Activated T-cell treated with anti-CD3 and anti-CD28 coated beads for 48 hours (primary cell): ENCODE measurements at regions not wholly inside any gene's neighbourhood (a gene's known extent, or its start where the extent isn't known, plus 50 kb on each side); places are given as distances from the start of the nearest gene placed in this dataset.
"Not testable (repeated sequence)": the region's sequence is repeated elsewhere in the genome, so short reads cannot be mapped to it uniquely, and the experiment has no call there.

Experiments used
- DNase-seq: peaks from one replicate; pipeline ENCODE4 v3.0.0-alpha.2; 2020; ENCODE audit warnings: low read depth

DNA sequence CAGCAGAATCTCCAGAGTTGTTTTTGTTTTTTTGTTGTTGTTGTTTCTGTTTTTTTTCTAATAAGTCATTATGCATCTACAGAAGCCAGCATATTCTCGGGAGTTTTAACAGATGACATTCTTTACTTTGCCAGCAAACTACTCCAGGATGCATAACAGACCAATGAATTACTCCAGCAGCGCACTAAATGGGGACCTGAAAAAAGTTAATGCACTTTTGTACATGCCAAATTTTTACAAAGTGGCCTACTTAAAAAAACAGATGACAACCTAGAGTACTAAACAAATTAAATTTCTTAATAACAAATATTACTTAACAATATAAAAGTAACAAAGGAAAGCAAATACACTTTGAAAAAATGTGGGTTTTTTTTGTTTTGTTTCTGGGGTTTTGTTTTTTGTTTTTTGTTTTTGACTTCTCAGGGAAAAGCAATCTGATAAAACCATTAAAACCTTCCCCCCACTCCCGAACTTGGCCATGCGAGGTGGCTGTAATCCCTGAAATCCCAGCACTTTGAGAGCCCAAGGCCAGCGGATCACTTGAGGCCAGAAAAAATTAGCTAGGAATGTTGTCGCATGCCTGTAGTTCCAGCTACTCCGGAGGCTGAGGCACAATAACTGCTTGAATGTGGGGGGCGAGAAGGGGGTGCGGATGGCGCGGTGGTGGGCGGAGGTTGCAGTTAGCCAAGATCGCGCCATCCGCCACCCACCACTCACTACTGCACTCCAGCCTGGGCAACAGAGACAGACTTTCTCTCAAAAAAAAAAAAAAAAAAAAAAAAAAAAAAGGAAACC, 352.4 kb downstream of the CETN3 start:
- DNase-seq, result no peak

DNA sequence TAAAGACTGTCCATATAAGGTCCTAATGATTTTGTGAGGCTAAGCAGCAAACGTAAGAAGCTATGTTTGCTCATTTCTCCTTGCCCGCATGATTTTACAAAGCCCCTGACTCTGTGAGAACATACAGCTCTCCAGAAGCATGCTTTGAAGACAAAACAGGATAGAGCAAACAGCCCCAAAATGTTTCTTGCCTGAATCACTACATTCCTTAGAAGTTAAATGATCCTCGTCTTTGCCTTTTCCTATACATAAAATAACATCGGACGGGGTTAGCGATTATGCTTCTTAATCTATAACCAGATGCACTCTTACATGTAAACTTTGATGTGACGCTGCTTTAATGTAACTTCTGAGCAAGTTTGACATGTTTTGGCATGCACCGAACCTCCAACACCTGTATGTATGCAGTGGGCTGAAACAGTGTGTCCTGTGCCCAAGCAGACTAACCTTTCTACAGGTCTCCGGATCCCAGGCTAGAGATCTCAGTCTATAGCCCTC, 353.7 kb downstream of the CETN3 start:
- DNase-seq, result no peak

DNA sequence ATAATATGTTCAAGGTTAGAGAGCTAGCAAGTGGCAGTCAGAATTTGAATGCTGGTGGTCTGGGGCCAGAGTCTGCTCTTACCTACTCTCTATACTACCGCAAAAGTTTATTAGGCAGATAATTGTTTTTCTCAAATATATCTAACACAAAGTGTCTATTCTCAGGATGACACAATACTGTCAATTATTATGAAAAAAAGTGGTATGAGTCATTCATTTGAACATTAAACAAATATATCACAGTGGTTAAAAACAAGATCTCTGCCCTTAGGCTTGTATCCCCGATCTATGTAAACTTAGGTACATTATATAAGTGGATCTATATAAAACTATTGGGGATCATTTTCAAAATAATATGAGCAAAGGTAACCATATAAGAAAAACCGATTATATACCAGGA, 354.9 kb downstream of the CETN3 start:
- no peak for DNase-seq

DNA sequence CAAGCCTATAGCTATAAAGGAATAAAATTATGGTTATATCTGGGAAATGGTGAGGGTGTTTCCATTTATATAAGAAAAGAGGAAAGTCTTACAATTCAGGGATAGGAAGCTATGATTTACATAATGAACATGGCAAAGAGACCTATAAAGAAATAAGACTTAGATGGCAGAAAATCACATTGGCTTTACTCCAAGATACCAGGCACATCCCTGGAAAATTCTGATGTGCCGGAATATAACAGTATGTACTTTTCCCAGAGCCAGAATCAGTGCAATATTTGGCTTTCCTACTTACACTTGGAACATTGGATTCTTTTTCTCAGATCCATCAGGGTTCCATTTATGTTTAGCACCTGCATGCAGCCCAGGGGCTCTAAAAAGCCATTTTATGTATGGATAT, 357.8 kb downstream of the CETN3 start:
- DNase-seq, result no peak

DNA sequence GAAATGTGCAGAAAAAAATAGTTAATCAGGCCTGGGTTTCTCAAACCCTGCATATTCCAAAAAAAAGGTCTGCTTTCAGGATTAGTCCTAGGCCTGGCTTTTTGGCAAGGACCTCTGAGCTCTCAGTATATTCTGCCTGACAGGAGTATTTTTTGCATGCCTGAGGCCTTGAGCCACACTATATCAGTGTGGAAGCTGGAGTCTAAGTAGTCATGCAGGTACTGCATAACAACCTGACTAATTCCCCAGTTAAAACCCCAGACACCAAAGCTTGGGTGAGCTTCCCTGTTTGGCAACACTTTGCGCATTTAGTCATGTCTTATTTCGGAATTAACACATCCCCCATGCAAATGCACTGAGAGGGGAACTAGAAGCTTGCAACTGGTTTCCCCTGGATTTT, 359.5 kb downstream of the CETN3 start:
- DNase-seq, result no peak

DNA sequence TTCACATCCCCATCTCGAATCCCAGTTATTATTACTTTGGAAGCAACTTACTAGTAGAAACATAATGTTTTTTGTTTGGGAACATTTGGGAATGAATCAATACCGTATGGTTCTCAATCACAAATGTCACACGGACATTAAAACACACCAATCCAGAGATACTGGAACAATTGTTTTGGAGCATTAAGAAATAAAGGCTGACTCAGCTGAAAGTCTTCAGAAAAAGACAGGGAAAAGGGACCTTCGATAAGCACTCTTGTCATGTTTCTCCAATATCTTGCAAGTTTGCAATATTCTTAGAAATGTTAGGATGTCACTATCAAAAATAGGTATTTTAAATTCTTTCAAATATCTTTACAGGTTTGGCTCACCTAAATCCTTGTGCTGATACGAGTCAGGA, 362.4 kb downstream of the CETN3 start:
- DNase-seq, result no peak

DNA sequence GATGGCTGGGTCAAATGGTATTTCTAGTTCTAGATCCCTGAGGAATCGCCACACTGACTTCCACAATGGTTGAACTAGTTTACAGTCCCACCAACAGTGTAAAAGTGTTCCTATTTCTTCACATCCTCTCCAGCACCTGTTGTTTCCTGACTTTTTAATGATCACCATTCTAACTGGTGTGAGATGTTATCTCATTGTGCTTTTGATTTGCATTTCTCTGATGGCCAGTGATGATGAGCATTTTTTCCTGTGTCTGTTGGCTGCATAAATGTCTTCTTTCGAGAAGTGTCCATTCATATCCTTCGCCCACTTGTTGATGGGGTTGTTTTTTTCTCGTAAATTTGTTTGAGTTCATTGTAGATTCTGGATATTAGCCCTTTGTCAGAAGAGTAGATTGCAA, 369.5 kb downstream of the CETN3 start:
- DNase-seq, result not testable (repeated sequence)

DNA sequence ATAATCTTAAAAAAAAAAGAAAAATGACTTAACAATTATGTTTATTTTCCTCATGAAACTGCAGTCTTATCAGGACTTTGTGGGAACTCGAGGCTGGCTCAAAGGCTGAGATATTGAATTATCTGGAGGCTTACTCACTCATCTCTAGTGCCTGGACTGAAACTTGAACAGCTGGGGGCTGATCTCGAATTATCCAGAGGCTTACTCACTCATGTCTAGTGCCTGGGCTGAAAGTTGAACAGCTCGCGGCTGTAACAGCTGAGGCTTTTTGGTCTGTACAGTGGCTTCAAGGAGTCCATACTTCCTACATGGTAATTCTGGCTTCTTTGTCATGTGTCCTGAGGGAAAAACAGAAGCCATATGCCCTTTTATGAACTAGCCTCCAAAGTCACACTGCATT, 371.9 kb downstream of the CETN3 start:
- no peak for DNase-seq

DNA sequence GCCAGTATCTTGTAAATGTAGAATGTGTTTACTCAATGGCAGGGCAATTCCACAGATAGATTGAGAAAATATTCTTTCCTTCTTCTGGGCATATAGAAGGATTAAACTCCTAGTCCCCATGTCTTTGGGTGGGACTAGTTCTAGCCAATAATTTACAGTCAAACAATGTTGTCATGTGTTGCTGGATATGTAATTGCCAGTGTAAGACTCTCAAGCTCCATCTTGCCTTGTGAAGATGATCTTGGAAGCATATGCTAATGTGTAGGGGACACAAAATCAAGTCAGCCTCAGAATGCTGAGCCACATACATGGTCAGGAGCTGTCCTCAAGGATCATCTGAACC, 386.9 kb downstream of the CETN3 start:
- DNase-seq, result no peak

DNA sequence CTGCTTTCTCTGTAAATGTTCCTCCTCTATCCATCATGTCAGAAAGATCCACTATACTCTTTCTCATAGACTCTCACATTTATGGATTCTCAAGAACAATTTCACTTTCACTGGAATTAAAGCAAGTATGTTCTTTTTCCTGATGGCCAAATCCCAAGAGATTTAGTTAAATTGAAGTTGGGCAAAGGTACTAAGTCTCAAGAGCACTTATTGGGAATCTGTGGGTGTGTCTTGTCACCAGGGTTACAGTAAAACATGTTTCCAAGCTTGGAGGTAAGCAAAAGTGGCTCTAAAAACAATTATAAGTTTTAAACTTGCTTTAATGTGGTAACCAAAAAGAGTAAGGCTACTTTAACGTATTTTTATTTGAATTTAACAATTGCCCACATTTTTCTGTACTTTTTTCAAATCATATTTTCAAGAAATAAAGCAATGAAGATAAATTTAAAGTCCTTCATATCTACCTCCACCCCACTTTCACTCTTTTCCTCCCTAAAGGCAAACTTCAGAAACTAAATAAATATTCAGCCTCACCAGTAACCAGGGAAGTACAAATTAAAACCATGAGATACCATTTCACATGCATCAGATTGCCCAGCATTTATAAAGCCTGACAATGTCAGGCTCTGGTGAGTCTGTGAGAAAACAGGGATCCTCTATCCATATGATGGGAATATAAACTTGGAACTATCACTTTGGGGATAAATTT, 387.4 kb downstream of the CETN3 start:
- DNase-seq, result no peak

DNA sequence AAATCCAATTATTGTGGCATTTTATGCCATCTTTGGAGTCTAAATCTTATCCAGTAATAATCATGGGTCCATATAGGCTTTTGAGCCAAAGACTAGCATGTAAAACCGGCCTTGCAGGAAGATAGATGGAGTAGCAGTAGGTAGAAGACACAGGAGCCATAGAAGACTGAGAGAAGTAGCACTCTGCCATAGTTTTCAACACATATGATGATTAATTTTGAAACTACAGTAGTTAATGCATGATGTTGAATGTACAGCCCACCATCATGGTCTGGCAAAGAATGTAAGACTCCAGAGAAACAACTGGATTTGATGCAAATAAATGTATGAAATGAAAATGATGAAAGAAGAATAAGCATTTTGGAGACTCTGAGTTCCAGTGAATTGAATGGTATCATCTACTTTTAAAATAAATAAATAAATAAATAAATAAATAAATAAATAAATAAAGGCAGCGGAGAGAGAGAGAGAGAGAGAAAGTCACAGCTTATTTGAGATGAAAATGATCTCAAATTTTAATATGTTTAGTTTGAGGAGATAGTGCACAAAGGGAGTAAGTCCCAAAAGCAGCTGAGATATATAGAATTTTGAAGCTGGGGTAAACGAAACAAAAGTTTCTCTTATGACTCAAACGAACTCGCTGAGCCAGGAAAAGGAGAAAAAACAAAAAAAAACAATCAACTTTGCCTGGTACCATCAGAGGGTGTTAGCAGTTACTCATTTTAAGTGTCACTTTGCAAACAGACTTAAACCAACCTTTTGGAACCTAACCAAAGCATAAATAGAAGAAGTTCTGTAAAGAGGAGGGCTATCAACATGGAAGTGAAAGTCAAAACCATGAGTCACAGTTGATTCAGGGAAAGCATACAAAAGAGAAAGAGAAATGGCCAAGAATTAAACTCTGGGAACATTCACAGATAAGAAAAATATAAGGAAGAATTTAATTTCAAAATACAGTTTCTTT, 388.7 kb downstream of the CETN3 start:
- no peak for DNase-seq

DNA sequence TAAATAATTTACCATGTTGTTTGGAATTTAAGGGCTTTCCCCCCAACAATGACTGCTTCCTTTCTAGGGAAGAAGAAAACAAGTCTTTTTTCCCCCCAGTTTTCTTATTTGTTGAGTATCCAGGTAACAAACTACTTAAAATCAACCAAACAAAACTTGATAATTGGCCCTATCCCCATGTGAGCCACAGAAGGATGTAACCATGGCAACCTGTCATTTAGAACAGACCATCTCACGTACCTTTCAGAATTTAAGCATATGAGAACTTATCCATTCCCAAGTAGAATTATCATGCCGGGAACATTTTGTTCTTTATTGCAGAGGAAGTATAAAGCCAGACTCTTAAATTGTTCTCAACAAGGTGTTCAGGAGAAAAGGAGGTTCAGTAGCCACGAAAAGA, 392.3 kb downstream of the CETN3 start:
- DNase-seq, result no peak

DNA sequence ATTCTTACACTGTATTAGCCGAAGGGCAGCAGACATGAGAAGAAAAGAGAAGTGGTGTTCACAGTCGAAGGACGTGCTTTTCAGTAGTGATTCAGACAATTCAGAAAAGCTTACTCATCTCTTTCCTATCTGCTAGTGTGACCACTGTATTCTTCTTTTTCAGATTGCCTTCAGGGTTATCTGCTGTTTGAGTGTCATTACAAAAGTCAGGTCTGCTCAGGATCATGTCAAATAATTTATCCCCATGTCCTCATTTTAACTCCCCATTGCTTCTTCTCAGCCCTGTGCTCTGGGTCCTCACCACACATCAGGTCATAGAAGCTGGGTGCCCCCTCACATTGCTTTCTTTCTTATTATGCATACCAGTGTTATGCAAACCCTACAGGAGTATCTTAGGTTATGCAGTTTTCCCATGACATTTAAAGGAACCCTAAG, 394.0 kb downstream of the CETN3 start:
- DNase-seq, result no peak

DNA sequence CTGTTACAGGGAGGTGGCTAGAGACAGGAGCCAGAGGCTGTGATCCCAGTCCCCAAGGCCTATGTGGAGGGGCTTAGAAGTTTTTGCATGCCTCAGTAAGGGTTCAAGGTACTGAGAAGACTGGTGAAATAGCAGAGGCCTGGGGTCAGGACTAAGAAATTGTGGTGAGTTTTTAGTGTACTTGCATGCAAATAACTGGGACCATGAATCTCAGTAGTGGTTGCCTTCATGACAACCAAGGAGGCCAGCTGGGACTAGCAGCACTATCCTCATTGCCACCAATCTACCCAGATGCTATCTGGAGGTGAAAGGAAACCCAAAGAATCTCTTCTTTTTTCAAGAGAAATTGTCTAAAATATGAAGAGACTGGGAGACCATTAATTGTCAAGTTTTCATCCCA, 395.1 kb downstream of the CETN3 start:
- DNase-seq, result no peak

DNA sequence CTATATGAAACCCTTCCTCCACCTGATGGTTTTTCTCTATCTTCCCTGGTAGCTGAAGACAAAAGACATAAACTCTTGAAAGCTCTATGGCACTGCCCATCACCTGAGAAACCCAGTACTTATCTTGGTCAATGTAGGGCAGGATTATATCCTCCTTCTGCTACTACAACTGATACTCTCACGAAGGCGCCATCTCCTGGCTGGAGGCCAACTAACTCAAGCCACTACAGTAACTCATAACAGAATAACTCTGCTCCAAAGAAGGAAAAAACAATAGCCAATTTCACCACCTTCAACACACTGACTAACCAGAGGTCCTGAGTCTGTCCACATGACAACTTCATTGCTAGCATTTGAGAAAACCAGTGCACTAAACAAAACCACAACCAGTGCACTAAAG, 409.2 kb downstream of the CETN3 start:
- no peak for DNase-seq

DNA sequence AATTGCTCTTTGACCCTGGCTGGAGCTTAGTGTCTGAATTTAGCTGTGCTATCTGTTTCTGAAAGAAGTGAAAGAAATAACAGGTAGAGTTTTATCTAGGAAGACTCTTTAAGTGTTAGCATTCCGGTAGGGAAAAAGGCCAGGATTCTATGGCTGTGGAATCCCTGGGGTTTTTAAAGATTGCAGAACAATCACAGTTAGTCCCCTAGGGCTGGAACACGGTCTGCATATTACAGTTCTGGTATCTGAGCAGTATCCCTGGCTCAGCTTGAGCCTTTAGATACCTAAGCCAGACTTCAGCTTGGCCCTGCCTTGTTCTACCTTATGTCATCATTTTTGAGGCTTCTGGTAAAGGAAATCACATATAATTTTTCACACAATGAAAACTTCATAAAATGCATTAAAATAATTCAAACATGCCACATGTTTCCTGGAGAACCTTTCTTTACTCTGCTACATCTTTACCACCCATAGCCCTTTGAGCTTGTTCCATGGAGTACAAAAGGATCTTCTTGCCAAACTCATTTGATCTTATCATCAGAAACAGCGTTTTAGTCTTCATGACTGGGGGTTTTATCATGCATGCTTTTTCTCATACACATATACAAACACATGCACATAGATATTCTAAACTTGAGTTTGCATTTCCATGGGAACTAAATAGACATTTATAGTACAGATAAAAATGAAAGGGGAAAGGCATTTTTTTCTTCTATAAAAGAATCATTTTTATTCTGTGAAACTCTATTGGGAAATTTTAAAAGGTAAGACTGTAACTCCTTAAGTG, 410.8 kb downstream of the CETN3 start:
- no peak for DNase-seq

DNA sequence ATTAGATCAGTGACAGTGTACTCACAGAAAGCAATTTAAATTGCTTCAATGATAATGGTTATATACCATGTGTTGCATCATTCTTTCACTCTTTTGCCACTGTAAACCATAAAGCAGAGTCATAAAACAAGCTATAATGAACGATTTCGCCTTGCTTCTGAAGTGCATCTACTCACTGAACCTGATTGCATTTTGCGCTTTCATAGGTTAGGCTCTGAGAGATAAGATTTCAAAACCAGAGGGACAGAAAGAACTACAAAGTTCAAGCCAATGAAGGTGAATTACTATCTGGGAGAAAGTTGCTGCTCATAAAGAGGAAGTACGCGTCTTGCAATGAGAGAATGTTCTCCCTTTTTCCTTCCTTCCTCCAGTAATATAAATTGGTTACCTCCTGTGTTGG, 412.7 kb downstream of the CETN3 start:
- no peak for DNase-seq

DNA sequence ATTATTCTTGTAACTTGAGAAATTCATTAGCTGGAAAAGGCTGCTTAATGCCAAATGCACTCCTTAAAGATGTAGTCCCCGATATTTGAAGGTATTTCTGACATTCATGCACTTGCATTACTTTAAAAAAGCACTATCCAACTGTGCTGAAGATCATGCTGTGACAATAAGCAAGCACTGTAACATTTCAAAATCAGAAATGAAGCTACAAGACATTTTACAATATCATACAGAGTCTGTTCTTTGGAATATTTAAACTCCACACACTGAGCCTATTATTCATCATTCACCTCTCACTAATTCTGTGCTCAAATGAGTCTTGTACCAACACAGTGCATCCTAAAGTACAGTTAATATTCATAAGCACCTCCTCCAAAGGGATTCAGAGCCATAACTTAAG, 413.2 kb downstream of the CETN3 start:
- no peak for DNase-seq

DNA sequence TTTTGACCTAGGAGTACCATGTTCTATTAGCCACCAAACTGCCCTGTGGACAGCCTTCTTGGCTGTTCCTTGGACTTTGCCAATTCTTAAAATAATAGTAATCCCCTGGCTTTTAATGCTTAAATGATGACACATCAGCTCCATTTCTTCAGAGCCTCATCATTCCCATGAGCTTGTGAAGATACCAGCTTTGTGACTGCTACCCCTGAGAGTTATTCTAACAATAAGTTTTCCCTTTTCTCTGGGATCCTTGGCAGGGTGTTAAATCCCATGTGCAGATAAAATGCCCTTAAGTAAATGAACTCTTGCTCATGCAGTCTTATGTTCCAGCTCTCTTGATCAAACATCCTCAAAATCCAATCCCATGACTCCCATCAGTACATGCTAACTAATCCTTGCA, 415.3 kb downstream of the CETN3 start:
- no peak for DNase-seq

DNA sequence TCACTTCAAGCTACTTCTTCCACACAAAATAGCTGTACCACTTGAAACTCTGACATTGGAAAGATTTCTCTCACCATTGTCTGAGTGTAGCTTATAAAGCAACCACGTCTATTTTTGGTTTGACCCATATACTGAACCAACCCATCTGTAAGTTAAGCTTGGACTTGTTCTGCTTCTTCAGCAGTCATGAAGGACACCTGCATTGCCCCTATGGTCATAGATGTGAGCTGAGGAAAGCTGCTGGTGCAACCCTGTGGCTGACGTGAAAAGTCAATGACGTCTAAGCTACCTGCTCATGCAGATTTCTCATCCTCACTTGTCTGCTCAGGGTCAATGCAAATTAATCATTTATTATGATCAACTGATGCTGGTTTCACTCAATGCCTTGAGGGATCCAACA, 417.4 kb downstream of the CETN3 start:
- no peak for DNase-seq

DNA sequence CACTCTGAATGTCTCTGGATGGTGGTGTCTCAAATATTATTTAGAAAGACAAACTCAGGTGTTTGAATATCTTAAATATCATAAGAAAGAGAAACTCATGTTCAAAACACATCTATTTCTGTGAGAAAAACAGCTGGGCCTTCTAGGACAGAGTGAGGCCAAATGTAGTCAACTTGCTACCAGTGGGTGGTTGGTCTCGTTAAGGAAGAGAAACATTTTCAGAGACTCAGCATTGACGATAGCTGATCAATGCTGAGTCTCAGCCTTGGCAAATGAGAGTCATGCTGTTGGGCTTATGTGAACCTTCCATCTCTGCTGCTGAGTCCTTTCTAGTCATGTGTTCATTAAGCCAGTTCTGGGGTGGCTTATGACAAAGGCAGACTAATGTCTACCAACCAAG, 418.0 kb downstream of the CETN3 start:
- DNase-seq, result no peak

DNA sequence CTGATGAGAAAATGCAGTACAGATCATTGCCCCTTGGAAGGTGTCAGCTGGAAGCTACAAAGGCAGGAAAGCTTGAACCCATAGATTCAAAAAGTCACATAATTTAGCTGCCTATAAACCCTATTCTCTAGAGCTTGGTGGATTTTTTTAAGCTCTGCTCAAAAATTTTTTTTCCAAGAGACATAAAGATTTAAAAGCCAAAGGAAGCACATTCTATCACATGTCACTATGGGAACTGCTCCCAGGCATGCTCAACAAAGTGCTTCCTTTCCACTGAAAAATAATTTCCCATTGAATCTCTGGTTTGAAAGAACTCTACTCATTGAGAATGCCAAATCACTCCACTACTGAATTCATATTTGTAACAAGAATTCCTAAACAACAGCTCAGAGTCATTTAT, 419.8 kb downstream of the CETN3 start:
- no peak for DNase-seq
